ENCODE measurements at regions not wholly inside any gene's neighbourhood (a gene's known extent, or its start where the extent isn't known, plus 50 kb on each side); places are given as distances from the start of the nearest gene placed in this dataset.
A peak's percentile ranks its signal among the peaks of the same experiment; 100 is the strongest.

- Mint-ChIP-seq H3K27me3 (ENCODE audit: low read depth) (no peaks in the 10 kb centered on the region), H3K4me1 (ENCODE audit: low read depth) (no peaks in the 10 kb centered on the region), H3K27ac (ENCODE audit: unreplicated experiment) (no peak overlapping the region), H3K4me3 (ENCODE audit: unreplicated experiment) (no peak overlapping the region), H3K36me3 (ENCODE audit: low read depth) (no peaks in the 10 kb centered on the region), H3K9me3 (ENCODE audit: low read depth) (peaks cover 4% of the 10 kb centered on the region)
- DNase-seq (ENCODE audit: low spot score): no peak
- TF ChIP-seq CTCF (IDR thresholded peaks at IDR 0.05): no peak
Measured at GRCh38 chr7:41608447-41608846, 94.4 kb downstream of the INHBA start.

- Mint-ChIP-seq H3K27me3 (ENCODE audit: low read depth) (no peaks in the 10 kb centered on the region), H3K27ac (ENCODE audit: unreplicated experiment) (no peak overlapping the region), H3K9me3 (ENCODE audit: low read depth) (peaks cover 2% of the 10 kb centered on the region), H3K4me1 (ENCODE audit: low read depth) (no peaks in the 10 kb centered on the region), H3K36me3 (ENCODE audit: low read depth) (no peaks in the 10 kb centered on the region), H3K4me3 (ENCODE audit: unreplicated experiment) (no peak overlapping the region)
- TF ChIP-seq CTCF (IDR thresholded peaks at IDR 0.05): no peak
- DNase-seq (ENCODE audit: low spot score): no peak
Measured at GRCh38 chr7:41603985-41604384, 98.9 kb downstream of the INHBA start.

- Mint-ChIP-seq H3K4me3 (ENCODE audit: unreplicated experiment) (no peak overlapping the region), H3K4me1 (ENCODE audit: low read depth) (no peaks in the 10 kb centered on the region), H3K9me3 (ENCODE audit: low read depth) (peaks cover 31% of the 10 kb centered on the region), H3K36me3 (ENCODE audit: low read depth) (peaks cover 15% of the 10 kb centered on the region), H3K27me3 (ENCODE audit: low read depth) (no peaks in the 10 kb centered on the region), H3K27ac (ENCODE audit: unreplicated experiment) (no peak overlapping the region)
- TF ChIP-seq CTCF (IDR thresholded peaks at IDR 0.05): peak; percentile 42
- DNase-seq (ENCODE audit: low spot score): no peak
Measured at GRCh38 chr7:41599760-41600159, 103.1 kb downstream of the INHBA start.

- Mint-ChIP-seq H3K36me3 (ENCODE audit: low read depth) (peaks cover 14% of the 10 kb centered on the region), H3K27me3 (ENCODE audit: low read depth) (no peaks in the 10 kb centered on the region), H3K4me1 (ENCODE audit: low read depth) (no peaks in the 10 kb centered on the region), H3K27ac (ENCODE audit: unreplicated experiment) (no peak overlapping the region), H3K4me3 (ENCODE audit: unreplicated experiment) (no peak overlapping the region), H3K9me3 (ENCODE audit: low read depth) (peaks cover 29% of the 10 kb centered on the region)
- TF ChIP-seq CTCF (IDR thresholded peaks at IDR 0.05): no peak
- no peak for DNase-seq (ENCODE audit: low spot score)
Measured at GRCh38 chr7:41592794-41593193, 110.1 kb downstream of the INHBA start.

GRCh38 chr7:41592236-41592635, 110.7 kb downstream of the INHBA start:
- Mint-ChIP-seq H3K9me3 (ENCODE audit: low read depth) (peaks cover 27% of the 10 kb centered on the region), H3K36me3 (ENCODE audit: low read depth) (peaks cover 13% of the 10 kb centered on the region), H3K27me3 (ENCODE audit: low read depth) (no peaks in the 10 kb centered on the region), H3K4me1 (ENCODE audit: low read depth) (no peaks in the 10 kb centered on the region), H3K4me3 (ENCODE audit: unreplicated experiment) (no peak overlapping the region), H3K27ac (ENCODE audit: unreplicated experiment) (no peak overlapping the region)
- DNase-seq (ENCODE audit: low spot score): no peak
- no peak for TF ChIP-seq CTCF (IDR thresholded peaks at IDR 0.05)
